HepG2 (cell line): ENCODE measurements at regions not wholly inside any gene's neighbourhood (a gene's known extent, or its start where the extent isn't known, plus 50 kb on each side); places are given as distances from the start of the nearest gene placed in this dataset.

Source experiments
- CEBPG ChIP-seq: IDR thresholded peaks from 2 replicates; pipeline ENCODE4 v1.6.1; 2016
- CREM ChIP-seq, 2 experiments: sonication (generic) in 1 of 2; formaldehyde crosslinking in 1 of 2; IDR thresholded peaks; 2 replicates each; pipeline versions ENCODE4 v1.4.0 to v1.6.1; 2016 to 2020; ENCODE audit warnings: antibody characterized with exemption in 1 of 2, mild to moderate bottlenecking in 1 of 2, missing genetic modification reagents in 1 of 2
- FOSL1 ChIP-seq: sonication (generic); formaldehyde crosslinking; IDR thresholded peaks from 2 replicates; pipeline ENCODE4 v1.9.0; 2021; ENCODE audit warnings: missing genetic modification reagents, borderline replicate concordance
- FOXA3 ChIP-seq: IDR thresholded peaks from 2 replicates; pipeline ENCODE4 v1.6.1; 2016; ENCODE audit warnings: missing genetic modification reagents, missing compliant biosample characterization
- HNRNPL ChIP-seq: fragments of 200-400 bp; formaldehyde crosslinking; IDR thresholded peaks from 2 replicates; pipeline ENCODE4 v1.6.1; 2017; ENCODE audit warnings: mild to moderate bottlenecking, low read depth, low read length
- HOMEZ ChIP-seq: IDR thresholded peaks from 2 replicates; pipeline ENCODE4 v1.6.1; 2016; ENCODE audit warnings: low read depth
- KLF9 ChIP-seq: IDR thresholded peaks from 2 replicates; pipeline ENCODE4 v1.6.1; 2016; ENCODE audit warnings: low read depth
- SOX13 ChIP-seq, 3 experiments: fragments of 450-650 bp in 1 of 3; sonication (generic) in 1 of 3; formaldehyde crosslinking in 1 of 3; IDR thresholded peaks in 2 of 3; conservative IDR thresholded peaks in 1 of 3; 2 replicates each; pipeline versions ENCODE4 v1.5.0 to v1.6.1; 2016 to 2020; ENCODE audit warnings: antibody characterized with exemption in 1 of 3, mild to moderate bottlenecking in 1 of 3, missing compliant biosample characterization in 1 of 3, missing genetic modification reagents in 1 of 3, moderate library complexity in 1 of 3
- TBX3 ChIP-seq: fragments of 450-650 bp; IDR thresholded peaks from 2 replicates; pipeline ENCODE4 v1.6.1; 2017; ENCODE audit warnings: antibody characterized with exemption, mild to moderate bottlenecking, inconsistent platforms, borderline replicate concordance
- ZBTB40 ChIP-seq, 2 experiments: fragments of 450-650 bp in 1 of 2; sonication (generic) in 1 of 2; formaldehyde crosslinking in 1 of 2; IDR thresholded peaks; 2 replicates each; pipeline versions ENCODE4 v1.6.1 to v1.8.0; 2016 to 2022; ENCODE audit warnings: antibody characterized with exemption in 1 of 2, mild to moderate bottlenecking in 1 of 2, missing genetic modification reagents in 1 of 2
- TF ChIP-seq, protein P1 (sequence below): sonication (generic); formaldehyde crosslinking; IDR thresholded peaks from 2 replicates; pipeline ENCODE4 v1.5.1; 2020; ENCODE audit warnings: missing genetic modification reagents, mild to moderate bottlenecking, borderline replicate concordance
- TF ChIP-seq, protein P2 (sequence below): sonication (generic); formaldehyde crosslinking; IDR thresholded peaks from 2 replicates; pipeline ENCODE4 v1.4.0; 2020; ENCODE audit warnings: missing genetic modification reagents, borderline replicate concordance

DNA sequence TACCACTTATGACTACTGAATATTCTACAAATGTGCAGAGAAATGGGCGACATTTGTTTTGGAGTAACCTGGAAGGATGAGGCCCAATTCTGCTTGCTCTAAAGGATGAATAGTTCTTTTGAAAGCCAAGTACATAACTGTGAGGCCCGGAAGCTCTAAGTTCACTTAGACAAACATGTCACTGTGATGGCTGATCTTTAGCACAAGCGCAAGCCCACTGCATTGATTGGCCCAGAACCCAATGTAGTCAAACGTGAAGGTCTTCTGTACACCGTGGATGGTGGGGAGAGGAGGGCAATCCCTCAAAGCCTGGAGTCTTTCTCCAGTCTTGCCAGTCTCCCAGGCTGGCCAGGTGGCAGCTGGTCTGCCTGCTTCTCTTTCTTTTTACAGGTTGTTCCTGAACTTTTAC lies 139.6 kb downstream of the RFC3 start (continued):
- no peak for TF ChIP-seq TBX3
- TF ChIP-seq SOX13 (IDR thresholded peaks at IDR 0.05) = no peak; the same call in 1 of the 2 replicates
- peak in 1 of 2 experiments; percentile 72; a peak in 2 of 4 replicates for TF ChIP-seq SOX13 (CRISPR knock-in tag; conservative IDR thresholded peaks at IDR 0.05 in 1 of 2, IDR thresholded peaks at IDR 0.05 in 1 of 2)
- no peak for TF ChIP-seq FOSL1
- TF ChIP-seq HNRNPL = no peak
- no peak for TF ChIP-seq KLF9
- TF ChIP-seq, protein P1, sequence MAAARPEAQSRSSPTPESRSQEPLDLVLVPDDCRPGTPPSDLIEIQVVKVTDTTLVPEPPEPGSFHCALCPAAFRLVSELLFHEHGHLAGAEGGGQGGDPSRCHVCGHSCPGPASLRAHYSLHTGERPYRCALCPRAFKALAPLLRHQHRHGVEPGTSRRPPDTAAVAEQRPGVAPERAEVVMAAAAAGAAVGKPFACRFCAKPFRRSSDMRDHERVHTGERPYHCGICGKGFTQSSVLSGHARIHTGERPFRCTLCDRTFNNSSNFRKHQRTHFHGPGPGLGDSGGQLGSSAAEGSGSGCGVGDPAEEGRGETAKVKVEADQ = no peak
- peak; percentile 85 for TF ChIP-seq FOXA3 (CRISPR knock-in tag)
- TF ChIP-seq, protein P2, sequence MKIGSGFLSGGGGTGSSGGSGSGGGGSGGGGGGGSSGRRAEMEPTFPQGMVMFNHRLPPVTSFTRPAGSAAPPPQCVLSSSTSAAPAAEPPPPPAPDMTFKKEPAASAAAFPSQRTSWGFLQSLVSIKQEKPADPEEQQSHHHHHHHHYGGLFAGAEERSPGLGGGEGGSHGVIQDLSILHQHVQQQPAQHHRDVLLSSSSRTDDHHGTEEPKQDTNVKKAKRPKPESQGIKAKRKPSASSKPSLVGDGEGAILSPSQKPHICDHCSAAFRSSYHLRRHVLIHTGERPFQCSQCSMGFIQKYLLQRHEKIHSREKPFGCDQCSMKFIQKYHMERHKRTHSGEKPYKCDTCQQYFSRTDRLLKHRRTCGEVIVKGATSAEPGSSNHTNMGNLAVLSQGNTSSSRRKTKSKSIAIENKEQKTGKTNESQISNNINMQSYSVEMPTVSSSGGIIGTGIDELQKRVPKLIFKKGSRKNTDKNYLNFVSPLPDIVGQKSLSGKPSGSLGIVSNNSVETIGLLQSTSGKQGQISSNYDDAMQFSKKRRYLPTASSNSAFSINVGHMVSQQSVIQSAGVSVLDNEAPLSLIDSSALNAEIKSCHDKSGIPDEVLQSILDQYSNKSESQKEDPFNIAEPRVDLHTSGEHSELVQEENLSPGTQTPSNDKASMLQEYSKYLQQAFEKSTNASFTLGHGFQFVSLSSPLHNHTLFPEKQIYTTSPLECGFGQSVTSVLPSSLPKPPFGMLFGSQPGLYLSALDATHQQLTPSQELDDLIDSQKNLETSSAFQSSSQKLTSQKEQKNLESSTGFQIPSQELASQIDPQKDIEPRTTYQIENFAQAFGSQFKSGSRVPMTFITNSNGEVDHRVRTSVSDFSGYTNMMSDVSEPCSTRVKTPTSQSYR (CRISPR knock-in tag) = no peak
- peak; percentile 97 for TF ChIP-seq HOMEZ (CRISPR knock-in tag)
- TF ChIP-seq ZBTB40 (IDR thresholded peaks at IDR 0.05) = no peak
- TF ChIP-seq ZBTB40 (CRISPR knock-in tag; IDR thresholded peaks at IDR 0.05) = peak; percentile 28; the same call in 1 of the 2 replicates
- TF ChIP-seq CREM (IDR thresholded peaks at IDR 0.05) = peak; percentile 66
- TF ChIP-seq CREM (CRISPR knock-in tag; IDR thresholded peaks at IDR 0.05) = no peak
- peak; percentile 32 for TF ChIP-seq CEBPG (CRISPR knock-in tag)
